ENCODE measurements at regions not wholly inside any gene's neighbourhood (a gene's known extent, or its start where the extent isn't known, plus 50 kb on each side); places are given as distances from the start of the nearest gene placed in this dataset.
"Not testable (repeated sequence)": the region's sequence is repeated elsewhere in the genome, so short reads cannot be mapped to it uniquely, and the experiment has no call there.

- H3K27ac Mint-ChIP-seq (ENCODE audit: unreplicated experiment), result peak overlapping the region; percentile 74
- H3K36me3 Mint-ChIP-seq (ENCODE audit: low read depth), result no peaks in the 10 kb centered on the region
- peaks cover 52% of the 10 kb centered on the region for H3K4me1 Mint-ChIP-seq (ENCODE audit: low read depth)
- no peaks in the 10 kb centered on the region for H3K9me3 Mint-ChIP-seq (ENCODE audit: low read depth)
- TF ChIP-seq CTCF (IDR thresholded peaks at IDR 0.05), result no peak
- peaks cover 6% of the 10 kb centered on the region for H3K27me3 Mint-ChIP-seq (ENCODE audit: low read depth)
- no peak overlapping the region for H3K4me3 Mint-ChIP-seq (ENCODE audit: unreplicated experiment)
- DNase-seq (ENCODE audit: low spot score), result no peak
Observed at GRCh38 chr17:12227547-12227946, 206.9 kb downstream of the MAP2K4 start.

DNA sequence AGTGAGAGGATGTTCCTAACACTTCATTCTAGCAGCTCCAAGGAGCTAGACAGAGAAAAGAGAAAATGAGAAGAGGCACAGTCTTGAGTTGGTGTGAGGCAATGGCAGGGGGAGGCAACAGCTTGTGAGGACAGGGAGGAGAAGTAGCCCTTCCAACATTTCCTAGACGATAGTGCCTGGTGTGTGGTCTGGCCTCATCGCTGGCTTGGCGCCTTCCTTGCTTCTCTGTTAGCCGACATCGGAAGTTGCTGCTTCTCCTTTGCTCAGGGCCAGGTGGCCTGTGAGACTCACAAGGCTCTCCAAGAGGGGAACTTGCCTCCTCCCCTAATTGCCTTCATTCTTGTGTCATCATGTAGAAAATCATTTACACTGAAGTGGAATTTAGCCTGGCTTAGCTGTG is 208.7 kb downstream of the MAP2K4 start:
- H3K27ac Mint-ChIP-seq (ENCODE audit: unreplicated experiment), result no peak overlapping the region

DNA sequence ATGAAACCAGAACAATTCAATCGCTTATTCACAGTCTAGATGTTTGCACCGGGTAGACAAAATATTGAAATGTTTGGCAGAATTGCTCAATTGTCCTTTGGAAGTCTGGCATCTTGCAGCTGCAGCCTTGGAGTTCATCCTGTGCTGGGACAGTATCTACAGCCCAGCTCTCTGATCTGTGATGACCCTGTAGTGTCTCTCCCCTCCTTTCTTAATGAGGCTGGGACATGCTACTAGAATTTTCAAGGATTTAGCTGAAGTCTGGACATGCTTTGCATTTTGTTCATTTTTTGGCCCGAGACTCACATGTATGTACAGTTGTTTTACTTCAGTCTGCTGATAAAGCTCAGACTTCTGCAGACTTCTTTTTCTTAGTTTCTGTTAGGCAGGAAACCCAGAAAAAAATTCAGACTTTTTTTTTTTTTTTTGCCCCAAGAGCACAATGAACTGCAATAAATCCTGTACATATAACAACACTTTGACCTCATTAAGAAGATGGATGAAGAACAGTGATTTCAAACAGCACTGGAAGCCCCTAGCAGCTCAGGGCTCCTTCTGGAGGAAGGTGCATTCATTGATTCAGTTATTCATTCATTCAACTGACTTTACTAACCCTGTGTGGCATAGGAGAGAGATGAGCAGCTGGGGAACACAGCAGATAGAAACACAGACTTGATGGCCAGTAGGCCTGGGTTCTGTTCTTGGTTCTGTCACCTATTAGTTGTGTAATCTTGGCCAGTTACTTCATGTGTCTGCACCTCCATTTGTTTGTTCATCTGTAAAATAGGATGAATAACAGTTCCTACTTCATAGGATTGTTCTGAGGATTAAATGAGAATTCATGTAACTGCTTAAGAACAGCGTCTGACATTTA is 210.0 kb downstream of the MAP2K4 start:
- TF ChIP-seq CTCF (IDR thresholded peaks at IDR 0.05), result no peak
- no peak for DNase-seq (ENCODE audit: low spot score)
- Mint-ChIP-seq H3K4me1 (ENCODE audit: low read depth) (peaks cover 52% of the 10 kb centered on the region), H3K4me3 (ENCODE audit: unreplicated experiment) (no peak overlapping the region), H3K9me3 (ENCODE audit: low read depth) (no peaks in the 10 kb centered on the region), H3K27ac (ENCODE audit: unreplicated experiment) (peak overlapping the region; percentile 33), H3K36me3 (ENCODE audit: low read depth) (no peaks in the 10 kb centered on the region), H3K27me3 (ENCODE audit: low read depth) (no peaks in the 10 kb centered on the region)

More for the DNA sequence above, 208.7 kb downstream of the MAP2K4 start:
- TF ChIP-seq CTCF (IDR thresholded peaks at IDR 0.05), result no peak
- Mint-ChIP-seq H3K4me1 (ENCODE audit: low read depth) (peaks cover 52% of the 10 kb centered on the region), H3K9me3 (ENCODE audit: low read depth) (no peaks in the 10 kb centered on the region), H3K36me3 (ENCODE audit: low read depth) (no peaks in the 10 kb centered on the region), H3K27me3 (ENCODE audit: low read depth) (no peaks in the 10 kb centered on the region), H3K4me3 (ENCODE audit: unreplicated experiment) (no peak overlapping the region)
- DNase-seq (ENCODE audit: low spot score), result no peak

GRCh38 chr17:12231355-12231682 is 210.6 kb downstream of the MAP2K4 start:
- TF ChIP-seq CTCF (IDR thresholded peaks at IDR 0.05), result no peak
- Mint-ChIP-seq H3K4me1 (ENCODE audit: low read depth) (peaks cover 52% of the 10 kb centered on the region), H3K9me3 (ENCODE audit: low read depth) (no peaks in the 10 kb centered on the region), H3K36me3 (ENCODE audit: low read depth) (no peaks in the 10 kb centered on the region), H3K27me3 (ENCODE audit: low read depth) (no peaks in the 10 kb centered on the region), H3K4me3 (ENCODE audit: unreplicated experiment) (no peak overlapping the region), H3K27ac (ENCODE audit: unreplicated experiment) (peak overlapping the region; percentile 55)
- no peak for DNase-seq (ENCODE audit: low spot score)

DNA sequence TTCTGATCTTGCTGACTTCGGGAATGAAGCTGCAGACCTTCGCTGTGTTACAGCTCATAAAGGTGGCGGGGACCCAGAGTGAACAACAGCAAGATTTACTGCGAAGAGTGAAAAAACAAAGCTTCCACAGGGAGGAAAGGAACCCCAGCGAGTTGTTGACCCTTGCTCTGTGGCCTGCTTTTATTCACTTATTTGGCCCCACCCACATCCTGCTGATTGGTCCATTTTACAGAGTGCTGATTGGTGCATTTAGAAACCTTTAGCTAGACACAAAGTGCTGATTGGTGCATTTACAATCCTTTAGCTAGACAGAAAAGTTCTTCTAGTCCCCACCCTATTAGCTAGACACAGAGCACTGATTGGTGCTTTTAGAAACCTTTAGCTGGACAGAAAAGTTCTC is 218.3 kb downstream of the MAP2K4 start:
- not testable (repeated sequence) for DNase-seq (ENCODE audit: low spot score); H3K36me3 Mint-ChIP-seq (ENCODE audit: low read depth); H3K9me3 Mint-ChIP-seq (ENCODE audit: low read depth); H3K27ac Mint-ChIP-seq (ENCODE audit: unreplicated experiment); H3K27me3 Mint-ChIP-seq (ENCODE audit: low read depth); H3K4me3 Mint-ChIP-seq (ENCODE audit: unreplicated experiment); H3K4me1 Mint-ChIP-seq (ENCODE audit: low read depth)
